HUES64 (cell line): ENCODE measurements at regions not wholly inside any gene's neighbourhood (a gene's known extent, or its start where the extent isn't known, plus 50 kb on each side); places are given as distances from the start of the nearest gene placed in this dataset.

ENCODE experiments used
- H3K27ac ChIP-seq: 2 replicates; pipeline ENCODE4 v1.7.0; 2013; ENCODE audit warnings: low read depth, low read length, inconsistent platforms
- H3K27me3 ChIP-seq: 2 replicates; pipeline ENCODE4 v1.6.1; 2013; ENCODE audit warnings: mild to moderate bottlenecking, low read length; ENCODE audit not compliant: insufficient read depth
- H3K36me3 ChIP-seq: 2 replicates; pipeline ENCODE4 v1.6.1; 2013; ENCODE audit warnings: mild to moderate bottlenecking, low read length; ENCODE audit not compliant: insufficient read depth
- H3K4me1 ChIP-seq: 2 replicates; pipeline ENCODE4 v1.6.1; 2013; ENCODE audit warnings: mild to moderate bottlenecking, low read length, moderate library complexity; ENCODE audit not compliant: insufficient read depth
- H3K4me3 ChIP-seq: 2 replicates; pipeline ENCODE4 v1.5.1; 2013; ENCODE audit warnings: mild to moderate bottlenecking, low read length, moderate library complexity
- H3K9ac ChIP-seq: 2 replicates; pipeline ENCODE4 v1.6.1; 2013; ENCODE audit warnings: mild to moderate bottlenecking, low read depth, low read length
- H3K9me3 ChIP-seq: 2 replicates; pipeline ENCODE4 v1.6.1; 2013; ENCODE audit warnings: low read depth, low read length; ENCODE audit not compliant: insufficient read depth
- WGBS: fragments of 150-250, 120-280 bp; methylation state at CpG from one replicate; pipeline ENCODE4 v1.1.7; 2013; ENCODE audit warnings: missing lambda C conversion rate; 5-methylcytosine and 5-hydroxymethylcytosine counted together

DNA sequence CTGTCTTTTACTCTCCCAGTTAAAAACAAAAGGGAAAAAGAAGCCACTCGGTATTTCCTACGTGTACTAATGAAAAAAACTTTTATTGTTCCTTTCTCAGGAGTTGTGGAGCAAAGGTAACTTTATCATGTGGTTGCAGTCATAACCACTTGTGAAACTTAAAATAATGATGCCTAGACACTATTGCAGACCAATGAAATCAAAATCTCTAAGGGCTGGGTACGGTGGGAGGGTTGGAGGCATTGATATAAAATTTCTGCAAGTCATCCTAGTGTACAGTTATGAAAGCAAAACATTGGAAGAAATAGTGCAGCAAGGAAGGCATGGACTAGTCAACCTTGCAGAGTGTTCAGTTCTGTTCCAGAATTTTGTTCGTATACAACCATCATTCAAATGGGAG is 808.8 kb downstream of the TUSC7 start:
- Histone ChIP-seq H3K4me3 (no peak overlapping the region), H3K9me3 (no peaks in the 10 kb centered on the region), H3K4me1 (peaks cover 10% of the 10 kb centered on the region; the same call in 1 of the 2 replicates), H3K9ac (no peak overlapping the region), H3K36me3 (no peaks in the 10 kb centered on the region), H3K27ac (no peak overlapping the region), H3K27me3 (no peaks in the 10 kb centered on the region)
- WGBS: 84% methylated on average over 2 of the region's 4 CpGs

DNA sequence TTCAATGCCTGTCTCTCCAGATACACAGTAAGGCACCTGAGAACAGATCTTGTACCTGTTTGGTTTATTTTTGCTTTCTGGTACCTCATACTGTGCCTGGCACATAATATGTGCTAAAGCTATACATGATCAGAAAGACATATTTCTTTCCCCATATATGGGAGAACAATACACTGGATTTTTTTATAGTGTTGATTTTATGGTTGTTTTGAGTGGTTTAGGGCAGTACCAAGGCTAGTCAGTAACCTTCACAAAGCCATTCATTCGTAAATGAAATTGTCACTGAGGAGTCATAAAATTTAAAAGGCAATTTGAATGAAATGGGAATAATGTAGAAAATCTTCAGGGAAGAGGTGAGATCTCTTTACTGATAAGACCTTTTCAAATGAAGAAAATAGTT is 810.2 kb downstream of the TUSC7 start:
- Histone ChIP-seq H3K27me3 (no peaks in the 10 kb centered on the region), H3K27ac (no peak overlapping the region), H3K36me3 (no peaks in the 10 kb centered on the region), H3K9ac (no peak overlapping the region), H3K9me3 (no peaks in the 10 kb centered on the region), H3K4me1 (peaks cover 10% of the 10 kb centered on the region; the same call in 1 of the 2 replicates), H3K4me3 (no peak overlapping the region)
- 91% methylated on average over 1 of the region's 1 CpG for WGBS

DNA sequence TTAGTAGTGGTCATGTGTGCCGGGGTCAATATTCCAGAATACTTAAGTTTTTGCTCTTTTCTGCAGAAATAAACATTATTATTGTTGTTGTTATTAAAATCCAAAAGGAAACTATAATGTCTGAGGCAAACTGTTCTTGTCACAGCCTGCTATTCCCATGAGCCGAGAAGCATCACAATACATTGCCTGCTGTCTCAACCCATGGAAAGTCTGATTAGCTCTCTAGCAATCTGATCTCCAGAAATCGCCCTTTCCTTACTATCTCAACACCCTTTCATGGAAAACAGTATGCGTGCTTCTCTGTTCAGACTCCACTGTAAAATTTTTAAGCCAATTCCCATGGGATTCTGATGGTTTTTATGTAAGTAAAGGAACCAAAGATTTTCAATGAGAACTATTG is 811.0 kb downstream of the TUSC7 start:
- 85% methylated on average over 4 of the region's 4 CpGs for WGBS
- Histone ChIP-seq H3K9ac (no peak overlapping the region), H3K4me3 (no peak overlapping the region), H3K4me1 (peaks cover 10% of the 10 kb centered on the region; the same call in 1 of the 2 replicates), H3K9me3 (no peaks in the 10 kb centered on the region), H3K36me3 (no peaks in the 10 kb centered on the region), H3K27me3 (no peaks in the 10 kb centered on the region), H3K27ac (no peak overlapping the region)

DNA sequence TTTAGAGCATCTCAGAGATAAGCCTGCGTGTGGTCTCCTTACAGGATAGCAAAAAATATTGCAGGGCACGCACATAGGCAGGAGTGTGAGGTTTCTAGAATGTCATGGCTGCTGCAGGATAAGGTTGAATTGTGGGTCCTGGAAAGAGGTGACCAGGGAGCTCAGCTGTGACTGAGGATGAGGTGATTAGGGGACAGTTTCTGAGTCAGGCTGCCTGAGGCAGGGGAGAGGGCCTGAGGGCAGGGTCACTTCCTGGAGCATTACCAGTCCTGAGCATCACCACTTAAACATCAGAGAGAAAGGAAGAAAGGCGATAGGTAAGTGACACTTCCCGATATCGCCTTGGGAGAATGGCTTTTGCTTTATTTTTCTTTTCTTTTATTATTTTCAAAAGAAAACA is 813.8 kb downstream of the TUSC7 start:
- Histone ChIP-seq H3K36me3 (no peaks in the 10 kb centered on the region), H3K4me1 (peaks cover 10% of the 10 kb centered on the region; the same call in 1 of the 2 replicates), H3K9ac (no peak overlapping the region), H3K4me3 (no peak overlapping the region), H3K9me3 (no peaks in the 10 kb centered on the region), H3K27ac (no peak overlapping the region), H3K27me3 (no peaks in the 10 kb centered on the region)
- WGBS: 88% methylated on average over 2 of the region's 5 CpGs

DNA sequence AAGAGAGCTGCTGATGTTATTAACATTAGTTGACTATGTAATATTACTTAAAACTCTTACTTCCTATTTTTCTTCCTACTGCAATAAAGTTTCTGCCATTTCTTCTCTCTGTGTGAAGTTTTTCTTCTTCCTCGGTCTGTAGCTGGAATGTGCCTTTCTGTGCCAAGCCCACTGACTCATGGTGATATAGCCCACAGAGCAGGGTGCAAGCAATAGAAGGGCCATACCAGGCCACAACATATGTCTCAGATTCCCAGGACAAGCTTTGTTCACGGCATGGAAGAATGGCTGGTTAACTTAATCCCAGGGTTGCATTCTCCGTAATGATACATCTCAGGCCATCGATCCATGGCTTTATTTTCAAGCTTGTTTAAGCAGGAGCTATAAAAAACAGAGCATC is 815.3 kb downstream of the TUSC7 start:
- 88% methylated on average over 4 of the region's 4 CpGs for WGBS
- H3K9me3 ChIP-seq: no peaks in the 10 kb centered on the region
- H3K4me3 ChIP-seq: no peak overlapping the region
- no peaks in the 10 kb centered on the region for H3K27me3 ChIP-seq
- H3K27ac ChIP-seq: no peak overlapping the region
- no peak overlapping the region for H3K9ac ChIP-seq
- H3K36me3 ChIP-seq: no peaks in the 10 kb centered on the region
- peaks cover 10% of the 10 kb centered on the region; the same call in 1 of the 2 replicates for H3K4me1 ChIP-seq

DNA sequence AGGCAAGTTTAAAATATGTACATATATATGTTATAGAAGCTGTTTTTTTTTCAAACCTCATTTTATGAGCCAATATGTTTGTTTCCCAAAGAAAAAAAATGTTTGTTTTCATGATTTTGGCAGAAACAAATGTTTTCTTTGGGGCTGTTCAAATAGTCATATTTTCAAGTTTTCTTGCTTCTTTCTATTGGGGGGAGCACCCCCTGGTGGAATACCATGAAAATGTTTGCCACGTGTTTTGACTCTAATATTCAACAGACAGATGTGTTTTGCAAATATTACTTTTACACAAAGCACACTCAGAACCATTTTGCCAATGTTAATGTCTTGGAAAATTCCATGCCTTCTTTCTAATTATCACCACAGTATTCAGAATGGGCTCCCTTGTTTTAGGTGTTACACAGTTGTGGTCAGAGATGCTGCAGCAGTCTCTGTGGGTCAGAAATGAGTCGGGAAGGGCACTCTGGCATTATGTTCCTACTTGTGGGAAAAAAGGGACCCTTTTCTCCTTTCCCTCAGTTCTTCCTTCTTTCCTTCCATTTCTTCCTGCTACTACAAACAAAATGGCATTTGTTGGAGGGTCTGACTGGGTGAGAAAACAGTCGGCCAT is 817.0 kb downstream of the TUSC7 start:
- 76% methylated on average over 3 of the region's 3 CpGs for WGBS
- no peaks in the 10 kb centered on the region for H3K4me1 ChIP-seq
- H3K36me3 ChIP-seq: no peaks in the 10 kb centered on the region
- no peak overlapping the region for H3K27ac ChIP-seq
- H3K9ac ChIP-seq: no peak overlapping the region
- H3K4me3 ChIP-seq: no peak overlapping the region
- no peaks in the 10 kb centered on the region for H3K9me3 ChIP-seq
- no peaks in the 10 kb centered on the region for H3K27me3 ChIP-seq

DNA sequence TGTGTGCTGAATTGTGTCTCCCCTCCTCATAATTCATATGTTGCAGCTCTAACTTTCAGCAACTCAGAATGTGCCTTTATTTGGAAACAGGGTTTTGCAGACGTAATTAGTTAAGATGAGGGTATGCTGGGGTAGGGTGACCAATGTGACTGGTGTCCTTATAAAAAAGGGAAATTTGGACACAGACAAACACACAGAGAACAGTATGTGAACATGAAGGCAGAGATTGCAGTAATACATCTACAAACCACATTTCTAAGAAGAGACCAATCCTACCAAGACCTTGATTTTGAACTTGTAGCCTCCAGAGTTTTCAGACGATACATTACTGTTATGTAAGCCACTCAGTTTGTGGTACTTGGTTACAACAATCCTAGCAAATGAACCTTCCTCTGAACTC is 817.8 kb downstream of the TUSC7 start:
- WGBS: 98% methylated on average over 2 of the region's 2 CpGs
- Histone ChIP-seq H3K9me3 (no peaks in the 10 kb centered on the region), H3K4me1 (no peaks in the 10 kb centered on the region)

DNA sequence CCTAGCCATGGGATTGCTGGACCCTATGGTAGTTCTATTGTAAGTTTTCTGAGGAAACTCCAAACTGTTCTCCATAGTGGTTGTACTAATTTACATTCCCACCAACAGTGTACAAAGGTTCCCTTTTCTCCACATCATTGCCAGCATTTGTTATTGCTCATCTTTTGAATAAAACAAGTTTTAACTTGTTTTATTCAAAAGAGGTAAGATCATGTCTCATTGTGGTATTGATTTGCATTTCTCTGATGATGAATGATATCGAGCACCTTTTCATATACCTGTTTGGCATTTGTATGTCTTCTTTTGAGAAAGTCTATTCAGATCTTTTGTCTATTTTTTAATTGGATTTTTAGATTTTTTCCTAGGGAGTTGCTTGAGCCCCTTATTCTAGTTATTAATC is 819.1 kb downstream of the TUSC7 start:
- 89% methylated on average over 1 of the region's 1 CpG for WGBS
- H3K4me1 ChIP-seq: no peaks in the 10 kb centered on the region
- H3K9me3 ChIP-seq: no peaks in the 10 kb centered on the region
- H3K27me3 ChIP-seq: no peaks in the 10 kb centered on the region
- H3K4me3 ChIP-seq: no peak overlapping the region
- H3K9ac ChIP-seq: no peak overlapping the region
- H3K27ac ChIP-seq: no peak overlapping the region
- no peaks in the 10 kb centered on the region for H3K36me3 ChIP-seq

More for the DNA sequence above, 817.8 kb downstream of the TUSC7 start:
- H3K36me3 ChIP-seq: no peaks in the 10 kb centered on the region
- H3K27me3 ChIP-seq: no peaks in the 10 kb centered on the region
- no peak overlapping the region for H3K9ac ChIP-seq
- H3K4me3 ChIP-seq: no peak overlapping the region
- no peak overlapping the region for H3K27ac ChIP-seq

DNA sequence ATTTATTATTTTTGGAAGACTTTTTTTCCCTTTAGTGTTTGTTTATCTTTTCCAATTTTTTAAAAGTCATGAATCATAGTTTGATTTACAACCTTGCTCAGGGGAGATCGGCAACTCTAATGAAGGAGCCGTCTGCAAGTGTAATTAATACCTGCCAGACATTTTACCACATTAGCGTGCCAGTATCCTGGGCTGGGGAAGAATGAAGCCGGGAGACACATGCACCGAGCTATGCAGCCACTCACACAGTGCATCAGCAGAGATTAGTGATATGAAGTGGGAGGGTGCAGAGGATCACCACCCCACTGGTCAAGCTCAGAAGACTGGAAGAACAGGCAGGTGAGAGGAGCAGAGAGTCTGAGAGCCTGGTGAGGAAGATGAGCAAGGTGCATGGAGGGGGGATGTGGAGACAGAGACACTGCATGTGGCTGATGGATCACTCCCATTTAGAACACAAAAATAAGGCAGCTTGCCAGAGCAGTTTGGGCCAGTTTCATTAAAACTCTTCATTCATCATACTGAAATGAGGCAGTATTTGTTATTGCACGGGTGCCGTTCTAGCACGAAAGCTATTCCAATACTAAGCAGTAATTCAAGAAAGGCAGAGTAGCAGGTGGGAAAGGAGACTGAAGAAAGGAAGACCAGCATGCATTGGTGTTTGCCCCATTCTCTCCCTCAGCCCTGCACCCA is 821.6 kb downstream of the TUSC7 start:
- H3K36me3 ChIP-seq: no peaks in the 10 kb centered on the region
- H3K4me1 ChIP-seq: no peaks in the 10 kb centered on the region
- H3K9me3 ChIP-seq: no peaks in the 10 kb centered on the region
- H3K27ac ChIP-seq: no peak overlapping the region
- WGBS: 96% methylated on average over 8 of the region's 8 CpGs
- H3K9ac ChIP-seq: no peak overlapping the region
- no peaks in the 10 kb centered on the region for H3K27me3 ChIP-seq
- H3K4me3 ChIP-seq: no peak overlapping the region

DNA sequence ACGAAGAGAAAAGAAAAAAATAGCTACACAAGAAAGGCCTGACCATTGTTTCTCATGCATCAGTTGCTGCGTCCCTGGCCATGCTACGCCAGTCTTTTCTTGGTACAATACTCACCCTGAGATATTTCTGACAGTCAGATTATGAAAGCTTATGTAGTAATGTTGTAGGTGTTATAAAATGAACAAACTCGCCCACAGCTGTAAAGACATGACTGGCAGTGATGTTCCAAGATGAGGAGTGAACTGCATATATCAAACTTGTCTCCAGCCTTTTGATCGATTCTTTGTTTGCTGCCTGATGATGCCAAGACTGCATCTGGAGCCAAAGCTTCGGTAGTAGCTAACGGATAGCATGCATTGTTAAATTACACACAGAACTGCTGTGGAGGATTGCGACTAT is 822.7 kb downstream of the TUSC7 start:
- H3K4me3 ChIP-seq: no peak overlapping the region
- H3K27me3 ChIP-seq: no peaks in the 10 kb centered on the region
- 94% methylated on average over 8 of the region's 8 CpGs for WGBS
- H3K36me3 ChIP-seq: no peaks in the 10 kb centered on the region
- H3K4me1 ChIP-seq: no peaks in the 10 kb centered on the region
- no peaks in the 10 kb centered on the region for H3K9me3 ChIP-seq
- no peak overlapping the region for H3K27ac ChIP-seq
- no peak overlapping the region for H3K9ac ChIP-seq

DNA sequence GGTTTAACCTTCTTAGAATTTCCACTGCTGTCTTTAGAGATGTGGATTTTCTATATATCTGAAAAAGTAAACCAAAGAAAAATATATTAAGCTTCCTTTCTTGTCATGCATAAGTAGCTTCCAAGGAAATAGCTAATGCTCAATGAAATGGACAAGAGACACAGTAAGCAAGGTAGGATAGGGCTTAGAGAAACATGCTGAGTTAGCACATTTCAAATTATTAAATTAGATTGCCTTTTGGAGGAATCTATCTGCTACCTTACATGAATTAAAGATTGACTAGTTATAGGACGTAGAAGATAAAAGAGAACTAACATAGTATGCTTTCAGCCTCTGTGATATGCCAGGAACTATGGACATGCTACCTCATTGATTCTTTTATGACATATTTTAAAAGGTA is 824.6 kb downstream of the TUSC7 start:
- H3K27ac ChIP-seq: no peak overlapping the region
- H3K9ac ChIP-seq: no peak overlapping the region
- H3K27me3 ChIP-seq: no peaks in the 10 kb centered on the region
- no peaks in the 10 kb centered on the region for H3K36me3 ChIP-seq
- H3K4me3 ChIP-seq: no peak overlapping the region
- WGBS: 86% methylated on average over 1 of the region's 1 CpG
- H3K4me1 ChIP-seq: no peaks in the 10 kb centered on the region
- H3K9me3 ChIP-seq: no peaks in the 10 kb centered on the region
